ENCODE measurements at regions not wholly inside any gene's neighbourhood (a gene's known extent, or its start where the extent isn't known, plus 50 kb on each side); places are given as distances from the start of the nearest gene placed in this dataset.

DNA sequence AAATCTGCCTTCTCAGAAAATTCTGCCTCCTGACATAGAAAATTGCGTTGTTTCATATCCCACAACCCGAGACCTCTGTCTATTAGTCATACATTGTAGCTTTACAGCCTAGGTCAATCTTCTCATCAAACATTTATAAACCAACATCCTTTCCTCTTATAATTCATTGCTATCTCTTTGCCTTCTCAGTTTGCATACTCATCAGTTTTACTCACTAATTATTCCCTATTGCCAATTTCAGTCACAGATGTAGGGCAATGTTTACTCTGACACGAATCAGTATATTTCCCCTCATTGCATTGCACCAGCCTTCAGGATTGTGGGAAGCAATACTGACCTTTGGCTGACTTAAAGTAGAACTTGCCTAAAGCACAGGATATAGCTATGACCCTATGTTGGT is 247.2 kb downstream of the CEMIP2 start:
- TF ChIP-seq EZH2 (IDR thresholded peaks at IDR 0.05; ENCODE audit: borderline replicate concordance, low read depth, low read length, severe bottlenecking) (no peak), POLR2AphosphoS5 (IDR thresholded peaks at IDR 0.05; ENCODE audit: insufficient read depth, low read depth, low read length) (no peak), GATA2 (IDR thresholded peaks at IDR 0.05; ENCODE audit: insufficient read depth, insufficient read length, low read depth, low read length) (no peak), CTCF (IDR thresholded peaks at IDR 0.05; ENCODE audit: extremely low read depth in 1 of 2, insufficient read depth in 1 of 2, low read depth in 1 of 2, low read length in 2 of 2) (no peak), POLR2A (IDR thresholded peaks at IDR 0.05; ENCODE audit: low read depth, low read length) (no peak), MYC (IDR thresholded peaks at IDR 0.05; ENCODE audit: low read depth, low read length) (no peak), MAX (IDR thresholded peaks at IDR 0.05; ENCODE audit: insufficient read depth, insufficient read length) (no peak), FOS (IDR thresholded peaks at IDR 0.05; ENCODE audit: borderline replicate concordance, insufficient read depth, low read length) (no peak), JUN (IDR thresholded peaks at IDR 0.05; ENCODE audit: borderline replicate concordance, insufficient read depth, insufficient read length, low read depth) (no peak)

Measured in endothelial cell of umbilical vein (primary cell).